Ascending aorta (tissue), 2 donors: ENCODE measurements at regions not wholly inside any gene's neighbourhood (a gene's known extent, or its start where the extent isn't known, plus 50 kb on each side); places are given as distances from the start of the nearest gene placed in this dataset.
"Not testable (repeated sequence)": the region's sequence is repeated elsewhere in the genome, so short reads cannot be mapped to it uniquely, and the experiment has no call there.

ENCODE experiments used
- DNase-seq, 2 donors: peaks; one replicate each; pipeline ENCODE4 v3.0.0-alpha.2; 2019; ENCODE audit warnings: low spot score in 2 of 2
- H3K27ac ChIP-seq, 2 donors: fragments of 200-600 bp; sonication (generic); one replicate each; pipeline ENCODE4 v1.5.1; 2016 to 2017; ENCODE audit warnings: mild to moderate bottlenecking in 1 of 2
- H3K27me3 ChIP-seq: fragments of 200-600 bp; sonication (generic); one replicate; pipeline ENCODE4 v1.5.1; 2017
- H3K36me3 ChIP-seq, 2 donors: fragments of 200-600 bp; sonication (generic); one replicate each; pipeline ENCODE4 v1.5.1; 2016
- H3K4me1 ChIP-seq, 2 donors: fragments of 200-600 bp; sonication (generic); one replicate each; pipeline ENCODE4 v1.5.1; 2016 to 2017; ENCODE audit warnings: mild to moderate bottlenecking in 1 of 2
- H3K4me3 ChIP-seq, 2 donors: fragments of 200-600 bp; sonication (generic); one replicate each; pipeline ENCODE4 v1.5.1; 2016 to 2017; ENCODE audit warnings: mild to moderate bottlenecking in 1 of 2
- H3K9me3 ChIP-seq, 2 donors: fragments of 200-600 bp; sonication (generic); one replicate each; pipeline ENCODE4 v1.5.1; 2016
- intact Hi-C: fragments of 100-400 bp; cut with DNase I; formaldehyde crosslinking; loops from one replicate; pipeline ENCODE4 v1.15.1; 2023
- TF ChIP-seq, protein P1 (sequence below), 3 experiments: fragments of 200-600 bp in 2 of 3; fragments of 450-650 bp in 1 of 3; sonication (generic) in 2 of 3; IDR thresholded peaks; one replicate each; pipeline ENCODE4 v1.5.1; 2016 to 2019; ENCODE audit warnings: antibody characterized with exemption in 3 of 3, mild to moderate bottlenecking in 1 of 3, moderate library complexity in 1 of 3

DNA sequence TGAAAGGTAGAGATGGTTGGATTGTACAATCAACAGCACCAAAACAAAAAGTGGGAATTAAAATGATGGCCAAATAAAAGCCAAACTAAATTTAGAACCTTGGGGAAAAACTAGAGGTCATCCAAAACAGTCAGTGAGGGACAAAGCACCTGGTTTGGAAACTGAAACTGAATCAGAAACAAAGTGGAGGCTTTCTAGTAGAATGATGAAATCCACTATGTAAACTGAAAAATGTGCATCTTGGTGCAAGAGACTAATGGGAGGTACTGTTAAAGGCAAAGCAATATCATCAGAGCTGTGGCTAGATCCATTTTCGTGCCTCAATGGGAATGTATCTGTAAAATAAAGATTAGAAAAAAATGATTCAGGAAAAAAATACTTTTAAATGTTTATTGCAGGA, 380.0 kb upstream of the GJE1 start:
- H3K27me3 ChIP-seq = no peaks in the 10 kb centered on the region
- no peaks in the 10 kb centered on the region for H3K9me3 ChIP-seq
- TF ChIP-seq, protein P1, sequence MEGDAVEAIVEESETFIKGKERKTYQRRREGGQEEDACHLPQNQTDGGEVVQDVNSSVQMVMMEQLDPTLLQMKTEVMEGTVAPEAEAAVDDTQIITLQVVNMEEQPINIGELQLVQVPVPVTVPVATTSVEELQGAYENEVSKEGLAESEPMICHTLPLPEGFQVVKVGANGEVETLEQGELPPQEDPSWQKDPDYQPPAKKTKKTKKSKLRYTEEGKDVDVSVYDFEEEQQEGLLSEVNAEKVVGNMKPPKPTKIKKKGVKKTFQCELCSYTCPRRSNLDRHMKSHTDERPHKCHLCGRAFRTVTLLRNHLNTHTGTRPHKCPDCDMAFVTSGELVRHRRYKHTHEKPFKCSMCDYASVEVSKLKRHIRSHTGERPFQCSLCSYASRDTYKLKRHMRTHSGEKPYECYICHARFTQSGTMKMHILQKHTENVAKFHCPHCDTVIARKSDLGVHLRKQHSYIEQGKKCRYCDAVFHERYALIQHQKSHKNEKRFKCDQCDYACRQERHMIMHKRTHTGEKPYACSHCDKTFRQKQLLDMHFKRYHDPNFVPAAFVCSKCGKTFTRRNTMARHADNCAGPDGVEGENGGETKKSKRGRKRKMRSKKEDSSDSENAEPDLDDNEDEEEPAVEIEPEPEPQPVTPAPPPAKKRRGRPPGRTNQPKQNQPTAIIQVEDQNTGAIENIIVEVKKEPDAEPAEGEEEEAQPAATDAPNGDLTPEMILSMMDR (IDR thresholded peaks at IDR 0.05) = no peak
- H3K4me3 ChIP-seq = no peak overlapping the region
- no peaks in the 10 kb centered on the region for H3K4me1 ChIP-seq
- DNase-seq = no peak
- intact Hi-C loops = no loop called here
- no peaks in the 10 kb centered on the region for H3K36me3 ChIP-seq
- H3K27ac ChIP-seq = no peak overlapping the region

DNA sequence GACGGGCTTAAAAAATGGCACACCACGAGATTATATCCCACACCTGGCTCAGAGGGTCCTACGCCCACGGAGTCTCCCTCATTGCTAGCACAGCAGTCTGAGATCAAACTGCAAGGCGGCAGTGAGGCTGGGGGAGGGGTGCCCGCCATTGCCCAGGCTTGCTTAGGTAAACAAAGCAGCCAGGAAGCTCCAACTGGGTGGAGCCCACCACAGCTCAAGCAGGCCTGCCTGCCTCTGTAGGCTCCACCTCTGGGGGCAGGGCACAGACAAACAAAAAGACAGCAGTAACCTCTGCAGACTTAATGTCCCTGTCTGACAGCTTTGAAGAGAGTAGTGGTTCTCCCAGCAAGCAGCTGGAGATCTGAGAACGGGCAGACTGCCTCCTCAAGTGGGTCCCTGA, 386.4 kb upstream of the GJE1 start:
- intact Hi-C loops, DNase-seq, H3K27ac ChIP-seq, H3K4me3 ChIP-seq, H3K36me3 ChIP-seq, H3K27me3 ChIP-seq, H3K4me1 ChIP-seq, H3K9me3 ChIP-seq: not testable (repeated sequence)

DNA sequence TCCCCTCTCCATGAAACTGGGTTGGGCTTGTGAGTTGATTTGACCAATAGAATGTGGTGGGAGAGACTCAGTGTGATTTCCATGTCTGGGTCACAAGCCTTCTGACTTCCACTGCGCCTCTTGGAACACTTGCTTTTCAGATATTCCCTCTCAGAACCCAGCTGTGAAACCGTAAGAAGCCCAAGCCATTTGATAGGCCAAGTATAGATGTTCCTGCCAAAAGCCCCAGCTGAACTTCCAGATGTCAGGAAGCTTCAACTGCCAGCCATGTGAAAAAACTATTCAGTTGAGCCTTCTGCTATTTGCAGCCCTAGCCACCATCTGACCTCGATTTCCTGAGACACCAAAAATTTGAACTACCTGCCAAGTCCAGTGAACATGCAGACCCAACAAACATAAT, 387.8 kb upstream of the GJE1 start:
- no peaks in the 10 kb centered on the region for H3K27me3 ChIP-seq
- no peaks in the 10 kb centered on the region for H3K36me3 ChIP-seq
- peaks cover 0 to 3% of the 10 kb centered on the region in 2 donors for H3K9me3 ChIP-seq
- no peak overlapping the region for H3K4me3 ChIP-seq
- DNase-seq = no peak
- TF ChIP-seq, protein P1 (IDR thresholded peaks at IDR 0.05) = no peak
- H3K27ac ChIP-seq = no peak overlapping the region
- H3K4me1 ChIP-seq = no peaks in the 10 kb centered on the region
- intact Hi-C loops = no loop called here

DNA sequence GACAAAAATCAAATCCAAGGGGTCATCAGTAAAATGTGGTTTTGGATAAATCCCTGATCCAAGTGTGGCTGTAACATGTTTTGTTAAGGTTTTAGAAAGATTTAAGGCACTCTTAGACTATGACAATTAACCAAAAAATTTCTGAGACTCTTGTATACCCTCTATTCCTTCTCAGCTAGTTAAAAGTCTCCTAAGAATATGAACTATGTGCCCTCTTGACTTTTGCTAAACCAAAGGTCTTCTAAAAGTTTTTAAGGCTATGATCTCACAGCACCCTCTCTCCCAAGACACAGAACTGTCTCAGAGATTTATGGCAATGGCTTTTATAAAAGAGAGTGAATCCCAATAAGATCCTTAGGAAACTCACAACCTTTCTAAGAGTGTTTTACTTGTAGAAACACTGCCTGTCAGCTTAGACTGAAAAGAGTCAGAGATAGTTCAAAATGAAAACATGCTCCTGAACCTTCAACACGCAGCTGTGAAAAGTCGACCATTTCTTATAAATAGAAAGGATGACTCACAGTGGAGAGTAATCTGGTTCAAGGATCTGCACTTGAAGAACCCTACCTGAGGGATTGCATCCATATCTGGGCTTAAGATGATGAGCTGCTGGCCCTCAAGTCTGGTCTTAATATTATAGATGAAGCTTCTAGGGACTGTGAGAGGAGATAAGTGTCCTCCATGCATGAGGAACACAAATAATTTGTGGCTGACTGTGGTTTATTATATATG, 388.4 kb upstream of the GJE1 start:
- no peak for DNase-seq

DNA sequence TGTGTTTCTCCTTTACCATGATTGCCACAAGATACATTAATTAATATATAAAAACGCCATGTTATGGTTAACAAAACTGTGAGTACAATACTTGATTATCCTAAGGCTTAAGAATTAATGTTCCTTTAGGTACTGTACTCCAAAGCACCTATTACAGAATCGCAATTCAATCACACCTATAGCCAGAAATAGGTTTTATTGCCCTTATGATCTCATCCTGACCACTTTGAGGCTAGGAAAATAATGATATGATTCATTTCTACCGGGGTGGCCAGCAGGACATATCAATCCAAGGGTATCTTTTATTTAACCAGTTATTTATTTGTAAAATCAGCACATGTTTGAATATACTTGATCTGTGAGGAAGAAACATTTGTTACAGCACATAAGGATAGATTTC, 396.6 kb upstream of the GJE1 start:
- no peak overlapping the region for H3K27ac ChIP-seq
- H3K4me3 ChIP-seq = no peak overlapping the region
- H3K36me3 ChIP-seq = no peaks in the 10 kb centered on the region
- intact Hi-C loops = no loop called here
- no peaks in the 10 kb centered on the region for H3K9me3 ChIP-seq
- TF ChIP-seq, protein P1 (IDR thresholded peaks at IDR 0.05) = no peak
- DNase-seq = no peak
- H3K4me1 ChIP-seq = no peaks in the 10 kb centered on the region
- H3K27me3 ChIP-seq = no peaks in the 10 kb centered on the region

More for the DNA sequence above, 388.4 kb upstream of the GJE1 start:
- TF ChIP-seq, protein P1 (IDR thresholded peaks at IDR 0.05) = no peak
- Histone ChIP-seq H3K27me3 (no peaks in the 10 kb centered on the region), H3K4me1 (no peaks in the 10 kb centered on the region), H3K36me3 (no peaks in the 10 kb centered on the region), H3K27ac (no peak overlapping the region), H3K4me3 (no peak overlapping the region), H3K9me3 (peaks cover 0 to 3% of the 10 kb centered on the region in 2 donors)
- intact Hi-C loops = no loop called here

DNA sequence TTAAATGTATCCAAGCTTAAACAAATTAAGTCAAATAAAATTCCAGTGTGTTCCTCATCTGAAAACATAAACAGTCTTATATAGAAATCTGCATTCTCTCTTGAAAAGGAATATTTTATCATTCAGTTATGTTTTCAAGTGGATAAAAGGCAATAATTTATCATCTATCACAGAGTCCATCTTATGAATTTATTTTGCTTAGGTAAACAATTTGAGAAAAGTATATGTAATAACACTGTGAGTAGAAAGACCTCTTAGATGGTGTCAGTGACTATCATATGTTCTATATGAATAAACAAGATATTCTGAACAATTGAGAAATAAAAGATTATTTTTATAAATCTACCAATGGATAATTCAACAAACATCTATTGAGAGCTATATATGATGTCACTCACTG, 397.6 kb upstream of the GJE1 start:
- H3K36me3 ChIP-seq = no peaks in the 10 kb centered on the region
- DNase-seq = no peak
- intact Hi-C loops = no loop called here
- no peak overlapping the region for H3K4me3 ChIP-seq
- H3K4me1 ChIP-seq = no peaks in the 10 kb centered on the region
- TF ChIP-seq, protein P1 (IDR thresholded peaks at IDR 0.05) = no peak
- H3K27me3 ChIP-seq = no peaks in the 10 kb centered on the region
- H3K27ac ChIP-seq = no peak overlapping the region
- H3K9me3 ChIP-seq = no peaks in the 10 kb centered on the region
